ENCODE measurements at regions not wholly inside any gene's neighbourhood (a gene's known extent, or its start where the extent isn't known, plus 50 kb on each side); places are given as distances from the start of the nearest gene placed in this dataset.

DNA sequence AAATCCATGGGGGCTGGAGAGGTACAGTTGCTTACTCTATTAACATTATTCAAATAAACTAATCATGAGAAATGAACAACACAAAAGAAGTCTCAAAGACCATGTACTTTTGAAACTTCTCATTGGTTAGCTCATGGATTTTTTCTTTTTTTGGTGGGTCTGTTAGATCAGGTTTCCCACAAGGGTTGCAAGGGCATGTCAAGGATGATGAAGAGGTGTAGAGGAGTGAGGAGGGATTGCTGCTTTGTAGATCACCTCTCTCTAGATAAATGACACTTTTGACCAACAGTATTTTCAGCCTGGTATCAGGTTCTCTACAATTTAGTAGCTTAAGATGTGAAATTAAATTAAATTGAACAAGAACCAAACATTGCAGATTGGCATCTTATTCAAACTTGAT, 417.9 kb upstream of the AGA start:
- Histone ChIP-seq H3K4me3 (replicated peaks in 1 of 2; ENCODE audit: low read depth in 1 of 2, low read length in 2 of 2) (no peak overlapping the region), H2AFZ (ENCODE audit: low read depth, low read length, poor library complexity, severe bottlenecking) (no peak overlapping the region), H3K79me2 (ENCODE audit: insufficient read depth, low read length) (no peaks in the 10 kb centered on the region), H3K27ac (ENCODE audit: low read depth, low read length) (no peak overlapping the region), H3K4me1 (ENCODE audit: control insufficient read depth in 1 of 2, insufficient read depth in 2 of 2, low read length in 2 of 2) (peaks cover 0 to 19% of the 10 kb centered on the region in 2 experiments; a peak in 2 of 4 replicates), H3K27me3 (ENCODE audit: insufficient read depth, low read length) (no peaks in the 10 kb centered on the region), H3K9me3 (ENCODE audit: control insufficient read depth in 1 of 2, insufficient read depth in 1 of 2, low read depth in 1 of 2, low read length in 2 of 2) (no peaks in the 10 kb centered on the region), H3K4me2 (ENCODE audit: low read length) (peak overlapping the region; percentile 50; the same call in 1 of the 2 replicates), H4K20me1 (ENCODE audit: insufficient read depth) (no peaks in the 10 kb centered on the region; the same call in 1 of the 2 replicates), H3K9ac (ENCODE audit: low read length) (no peak overlapping the region), H3K36me3 (ENCODE audit: control insufficient read depth in 1 of 2, insufficient read depth in 2 of 2, low read length in 2 of 2) (no peaks in the 10 kb centered on the region), H3K9me2 (ENCODE audit: insufficient read depth) (no peaks in the 10 kb centered on the region)
- TF ChIP-seq, protein P1, sequence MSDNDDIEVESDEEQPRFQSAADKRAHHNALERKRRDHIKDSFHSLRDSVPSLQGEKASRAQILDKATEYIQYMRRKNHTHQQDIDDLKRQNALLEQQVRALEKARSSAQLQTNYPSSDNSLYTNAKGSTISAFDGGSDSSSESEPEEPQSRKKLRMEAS (IDR thresholded peaks at IDR 0.05) = no peak
- no peak for TF ChIP-seq ELF1 (IDR thresholded peaks at IDR 0.05; ENCODE audit: borderline replicate concordance, low read depth)
- no peak for TF ChIP-seq SP1 (IDR thresholded peaks at IDR 0.05; ENCODE audit: low read depth)
- TF ChIP-seq POLR2AphosphoS5 (IDR thresholded peaks at IDR 0.05; ENCODE audit: low read depth, low read length) = no peak
- no peak for TF ChIP-seq SIN3A (IDR thresholded peaks at IDR 0.05; ENCODE audit: low read depth)
- TF ChIP-seq EZH2 (IDR thresholded peaks at IDR 0.05) = no peak
- no peak for TF ChIP-seq JUND (IDR thresholded peaks at IDR 0.05)
- no peak for TF ChIP-seq ZNF274 (IDR thresholded peaks at IDR 0.05; ENCODE audit: low read depth, low read length)
- no peak for TF ChIP-seq CEBPB (IDR thresholded peaks at IDR 0.05; ENCODE audit: low read depth)
- TF ChIP-seq CBX3 (IDR thresholded peaks at IDR 0.05; ENCODE audit: low read depth) = no peak
- no peak for TF ChIP-seq FOSL1 (IDR thresholded peaks at IDR 0.05; ENCODE audit: low read depth)
- TF ChIP-seq EGR1 (IDR thresholded peaks at IDR 0.05; ENCODE audit: low read depth) = no peak
- no peak for TF ChIP-seq CTCF (IDR thresholded peaks at IDR 0.05 in 2 of 3, conservative IDR thresholded peaks at IDR 0.05 in 1 of 3; ENCODE audit: borderline replicate concordance in 1 of 3, insufficient read depth in 1 of 3, low read depth in 2 of 3, low read length in 2 of 3)
- no peak for TF ChIP-seq EZH2phosphoT487 (IDR thresholded peaks at IDR 0.05; ENCODE audit: borderline replicate concordance)
- no peak for TF ChIP-seq YY1 (IDR thresholded peaks at IDR 0.05; ENCODE audit: extremely low read depth, insufficient replicate concordance, low read depth, low read length)
- ChIA-PET CTCF (no interaction called here), POLR2A (no interaction called here), RAD21 (ENCODE audit: low non-redundant PET in 1 of 2, low total read pairs in 2 of 2, uncharacterized antibody in 2 of 2, unreplicated experiment in 2 of 2) (no interaction called here)
- DNase-seq (ENCODE audit: low read depth, low spot score) (no peak), ATAC-seq (peak; percentile 41; the same call in 1 of the 2 replicates)
- no TSS peak for BruUV-seq (replicated peaks)
- intact Hi-C loops (cut with micrococcal nuclease) = no loop called here

Data from HCT116 (cell line).